ENCODE measurements at regions not wholly inside any gene's neighbourhood (a gene's known extent, or its start where the extent isn't known, plus 50 kb on each side); places are given as distances from the start of the nearest gene placed in this dataset.

DNA sequence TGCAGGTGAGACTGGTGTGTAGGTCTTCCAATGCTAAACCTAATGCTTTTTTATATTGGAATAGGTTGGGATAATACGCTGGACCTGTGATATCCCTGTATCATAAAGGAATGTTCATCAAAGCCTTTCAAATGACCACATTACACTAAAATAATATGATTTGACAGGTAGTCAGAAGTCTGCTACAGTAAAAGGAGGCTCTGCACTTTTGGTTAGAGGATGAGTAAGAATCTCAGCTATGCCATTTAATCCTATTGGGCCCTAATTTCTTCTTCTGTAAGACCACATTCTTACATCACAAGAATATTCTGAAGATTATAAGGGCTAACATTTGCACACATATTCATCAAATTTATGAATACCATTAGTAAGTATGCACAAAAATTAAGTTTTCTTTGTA lies 250.5 kb upstream of the FLRT2 start:
- no peak for DNase-seq (ENCODE audit: low spot score)

DNA sequence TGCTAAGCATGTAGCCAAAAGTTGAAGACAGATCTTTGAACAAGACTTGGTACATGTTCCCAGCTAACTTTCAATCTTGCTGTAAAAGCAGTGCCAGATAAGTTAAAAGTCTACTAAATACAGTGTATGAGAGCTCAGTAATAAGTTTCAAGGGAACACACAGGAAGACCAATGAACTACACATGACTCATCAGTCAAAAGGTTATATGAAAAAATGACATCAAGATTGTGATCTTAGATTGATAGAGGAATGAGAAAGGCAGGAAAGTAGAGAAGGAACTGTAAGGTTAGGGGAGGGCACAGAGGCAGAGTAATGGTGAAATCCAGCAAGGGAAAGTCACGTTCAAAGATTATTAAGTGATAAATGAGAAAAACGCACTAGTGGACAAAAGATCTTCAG lies 249.9 kb upstream of the FLRT2 start:
- DNase-seq (ENCODE audit: low spot score): no peak

DNA sequence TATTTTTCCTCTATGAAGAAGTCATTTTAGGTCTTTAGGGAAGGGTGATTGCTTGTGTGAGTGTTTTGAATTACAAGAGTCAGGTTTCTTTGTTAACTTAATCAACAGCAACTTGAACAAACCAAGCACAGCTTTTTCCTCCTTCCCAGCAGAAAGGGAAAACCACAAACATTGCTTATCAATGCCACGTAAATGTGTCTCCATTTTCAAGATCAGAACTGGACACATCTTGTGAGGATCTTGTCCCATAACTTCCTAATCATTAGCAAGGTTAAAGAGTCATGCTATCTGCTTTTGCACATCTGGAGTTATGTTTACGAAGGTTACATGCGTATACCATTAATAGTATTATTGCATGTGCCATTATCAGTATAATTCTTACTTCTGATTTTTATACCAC lies 248.0 kb upstream of the FLRT2 start:
- DNase-seq (ENCODE audit: low spot score): no peak

DNA sequence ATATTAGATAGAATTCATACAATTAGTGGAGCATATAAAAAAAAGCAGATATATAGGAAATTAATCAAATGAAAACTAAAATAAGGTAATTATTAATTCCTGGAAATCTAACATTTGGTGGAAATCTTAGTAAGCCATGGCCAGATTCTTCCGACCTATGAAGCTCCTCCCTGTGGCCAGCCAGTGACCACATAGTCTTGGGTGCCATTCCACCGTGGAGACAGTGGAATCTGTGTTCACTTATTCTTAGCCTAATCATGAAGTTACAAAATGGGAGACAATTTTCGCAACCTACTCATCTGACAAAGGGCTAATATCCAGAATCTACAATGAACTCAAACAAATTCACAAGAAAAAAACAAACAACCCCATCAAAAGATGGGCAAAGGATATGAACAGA lies 241.9 kb upstream of the FLRT2 start:
- DNase-seq (ENCODE audit: low spot score): no peak

DNA sequence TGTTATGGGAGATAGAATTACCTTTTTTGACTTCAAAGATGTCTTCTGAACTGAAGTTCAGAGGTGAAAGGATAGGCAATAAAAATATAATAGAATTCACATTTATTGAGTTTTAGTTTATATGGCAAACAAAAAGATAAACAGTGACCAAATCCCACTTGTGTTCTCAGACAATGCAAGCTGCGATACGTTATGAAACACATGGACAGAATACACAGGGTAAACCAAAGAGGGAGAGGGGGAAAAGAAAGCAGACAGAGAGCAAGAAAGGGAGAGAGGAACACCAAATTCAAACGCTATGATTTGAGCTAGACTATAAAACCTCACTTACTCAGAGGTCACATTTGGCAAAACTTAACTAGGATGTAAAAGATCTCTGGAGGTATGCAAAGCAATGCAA lies 238.2 kb upstream of the FLRT2 start:
- DNase-seq (ENCODE audit: low spot score): no peak

DNA sequence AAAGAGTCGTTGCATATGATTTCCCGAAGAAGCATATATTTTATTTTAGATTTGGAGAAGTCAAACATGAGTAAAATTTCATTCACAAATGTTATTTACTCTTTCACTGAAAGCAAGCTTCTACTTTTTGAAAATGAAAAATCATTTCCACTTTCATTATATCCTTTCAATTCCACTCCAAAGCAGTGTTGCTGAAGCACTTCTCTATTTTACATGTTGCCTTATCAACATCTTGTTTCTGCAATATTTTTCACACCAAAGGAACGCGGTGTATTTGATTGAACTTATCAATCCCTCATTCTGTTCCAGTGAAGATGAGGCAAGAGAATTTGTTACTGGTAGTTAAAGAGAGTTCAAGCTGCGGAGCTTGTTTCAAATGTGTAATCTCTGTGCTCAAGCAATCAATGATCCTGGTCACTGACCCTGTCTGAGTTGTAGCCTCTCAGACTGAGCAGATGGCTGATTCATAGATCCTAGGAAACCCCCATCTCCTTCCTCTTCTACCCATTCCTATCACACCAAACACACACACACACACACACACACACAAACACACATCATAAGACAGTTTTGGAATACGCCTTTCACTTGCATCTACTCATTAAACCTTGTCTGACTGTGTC lies 236.2 kb upstream of the FLRT2 start:
- DNase-seq (ENCODE audit: low spot score): no peak

DNA sequence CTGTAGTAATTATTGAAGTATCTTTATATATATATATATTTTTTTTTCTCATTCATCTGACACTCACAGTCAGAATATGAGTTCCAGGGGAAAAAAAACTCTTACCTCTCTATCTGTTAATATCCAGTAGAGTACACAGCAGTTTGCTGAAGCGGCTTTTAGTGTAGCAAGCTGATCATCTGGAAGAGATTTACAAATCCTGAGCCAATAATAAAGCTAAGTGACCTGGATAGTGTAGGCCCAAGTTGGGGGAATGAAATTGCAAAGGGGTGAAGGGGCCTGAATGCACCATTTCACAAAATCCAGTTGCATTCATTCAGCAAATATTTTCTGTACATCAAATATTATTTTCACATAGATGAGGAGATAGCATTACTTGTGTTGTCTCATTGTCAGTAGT lies 234.6 kb upstream of the FLRT2 start:
- no peak for DNase-seq (ENCODE audit: low spot score)

DNA sequence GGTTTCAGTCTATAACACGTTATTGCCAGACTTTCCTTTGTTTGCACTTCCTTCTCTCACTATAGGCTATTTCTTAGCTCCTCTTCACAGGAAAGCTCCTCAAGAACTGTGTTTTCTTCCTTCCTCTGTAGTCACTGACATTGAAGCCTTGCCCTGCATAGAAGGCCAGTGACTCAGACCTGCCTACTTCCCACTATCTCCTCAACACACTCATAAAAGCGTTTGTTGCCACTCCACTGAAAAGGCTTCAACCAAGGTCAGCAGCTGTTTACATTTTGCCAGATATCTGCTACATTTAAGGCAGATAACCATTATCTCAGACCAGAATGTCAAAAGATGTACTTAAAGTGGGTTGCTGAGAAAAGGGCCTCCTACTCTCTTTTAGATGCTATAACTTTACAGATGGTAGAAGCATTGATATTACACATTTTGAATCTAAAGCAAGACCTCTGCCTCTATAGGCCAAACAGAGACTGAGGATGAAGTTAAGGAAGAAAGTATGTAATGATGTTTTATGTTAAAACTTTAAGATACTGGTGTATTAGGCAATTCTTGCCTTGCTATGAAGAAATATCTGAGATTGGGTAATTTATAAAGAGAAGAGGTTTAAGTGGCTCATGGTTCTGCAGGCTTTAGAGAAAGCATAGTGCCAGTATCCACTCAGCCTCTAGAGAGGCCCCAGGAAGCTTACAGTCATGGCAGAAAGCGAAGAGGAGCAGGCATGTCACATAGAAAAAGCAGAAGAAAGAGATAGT lies 233.3 kb upstream of the FLRT2 start:
- DNase-seq (ENCODE audit: low spot score): no peak

DNA sequence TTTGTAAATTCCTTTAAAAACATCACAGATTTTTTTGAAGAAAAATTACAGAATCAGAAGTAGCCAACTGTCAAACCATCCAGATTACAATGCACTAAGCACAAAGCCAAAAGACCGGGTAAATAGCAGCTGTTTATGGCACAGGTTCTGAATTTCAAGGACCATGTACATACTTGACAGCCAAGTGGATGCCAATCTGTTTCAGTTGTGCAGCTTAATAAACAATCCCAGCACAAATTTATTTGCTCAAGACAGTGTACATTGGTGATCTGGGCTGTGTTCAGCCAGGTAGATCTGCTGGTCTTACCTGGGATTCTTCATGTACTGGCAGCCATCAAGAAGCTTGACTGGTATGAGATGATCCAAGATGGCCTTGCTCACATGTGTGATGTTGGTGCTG lies 229.8 kb upstream of the FLRT2 start:
- DNase-seq (ENCODE audit: low spot score): no peak

DNA sequence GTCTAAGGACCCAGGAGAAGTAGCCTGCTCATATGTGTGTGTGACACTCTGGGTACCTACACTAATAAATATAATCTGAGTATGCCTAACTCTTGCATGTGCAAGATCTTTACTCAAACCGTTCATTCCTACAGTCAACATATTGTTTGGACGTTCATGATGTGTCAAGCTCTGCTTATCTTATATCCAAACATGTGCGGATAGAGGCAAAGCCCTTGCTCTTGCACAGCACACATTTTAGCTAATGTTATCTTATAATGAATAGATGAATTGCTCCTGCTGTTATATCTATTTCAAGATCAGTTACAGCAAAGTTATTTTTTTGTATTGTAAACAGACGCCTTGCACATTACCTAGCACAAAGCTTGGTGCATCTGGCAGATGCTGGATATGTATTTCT lies 228.4 kb upstream of the FLRT2 start:
- DNase-seq (ENCODE audit: low spot score): no peak

DNA sequence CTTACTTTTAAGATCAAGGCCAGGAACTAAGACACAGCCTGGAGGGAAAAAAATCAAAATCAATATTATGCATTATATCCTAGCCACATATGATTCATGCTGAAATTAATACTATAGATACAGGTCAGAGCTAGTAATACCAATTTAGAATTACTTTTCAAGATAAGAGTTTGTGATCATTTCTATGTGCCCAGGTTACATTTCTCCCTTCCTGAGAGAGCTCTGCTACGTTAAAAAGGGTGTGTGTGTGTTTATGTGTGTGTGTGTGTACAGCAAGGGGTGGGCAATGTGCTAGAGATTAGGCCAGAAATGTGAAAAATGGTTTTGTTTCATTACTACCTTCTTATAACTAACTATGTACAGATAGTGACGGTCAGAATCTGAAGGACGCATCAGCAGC lies 223.9 kb upstream of the FLRT2 start:
- DNase-seq (ENCODE audit: low spot score): no peak

DNA sequence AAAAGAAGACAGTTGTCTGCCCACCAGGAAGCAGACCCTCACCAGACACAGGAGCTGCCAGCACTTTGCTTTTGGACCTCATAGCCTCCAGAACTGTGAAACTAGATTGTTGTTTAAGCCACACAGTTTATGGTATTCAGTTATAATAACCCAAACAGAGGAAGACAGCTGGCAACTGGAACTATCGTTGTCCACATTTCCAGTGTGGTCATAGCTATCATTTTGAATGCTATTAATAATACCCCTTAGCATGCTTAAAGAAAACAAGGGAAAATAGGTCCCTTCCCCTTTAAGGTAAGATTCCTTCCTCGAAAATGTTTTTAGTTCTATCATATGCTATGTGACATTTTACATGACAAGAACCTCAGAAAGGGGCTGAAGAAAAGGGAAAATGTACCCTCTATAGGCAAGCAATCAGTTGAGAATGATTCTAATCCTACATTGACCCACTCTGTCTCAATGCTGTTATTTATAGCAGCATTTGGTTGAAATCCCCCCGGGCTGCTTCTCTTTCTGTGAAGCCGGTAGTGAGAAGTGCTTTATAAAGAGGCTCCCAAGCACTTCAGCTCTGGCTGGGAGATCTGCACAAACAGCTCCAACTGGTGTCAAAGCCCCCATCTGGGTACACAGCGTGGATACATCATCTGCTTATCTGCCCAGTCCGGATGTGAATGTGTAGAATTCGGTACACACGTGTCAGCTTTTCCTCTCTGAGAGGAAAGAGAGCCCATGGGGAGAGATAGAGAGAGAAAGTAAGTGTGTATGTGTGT lies 221.2 kb upstream of the FLRT2 start:
- DNase-seq (ENCODE audit: low spot score): no peak

DNA sequence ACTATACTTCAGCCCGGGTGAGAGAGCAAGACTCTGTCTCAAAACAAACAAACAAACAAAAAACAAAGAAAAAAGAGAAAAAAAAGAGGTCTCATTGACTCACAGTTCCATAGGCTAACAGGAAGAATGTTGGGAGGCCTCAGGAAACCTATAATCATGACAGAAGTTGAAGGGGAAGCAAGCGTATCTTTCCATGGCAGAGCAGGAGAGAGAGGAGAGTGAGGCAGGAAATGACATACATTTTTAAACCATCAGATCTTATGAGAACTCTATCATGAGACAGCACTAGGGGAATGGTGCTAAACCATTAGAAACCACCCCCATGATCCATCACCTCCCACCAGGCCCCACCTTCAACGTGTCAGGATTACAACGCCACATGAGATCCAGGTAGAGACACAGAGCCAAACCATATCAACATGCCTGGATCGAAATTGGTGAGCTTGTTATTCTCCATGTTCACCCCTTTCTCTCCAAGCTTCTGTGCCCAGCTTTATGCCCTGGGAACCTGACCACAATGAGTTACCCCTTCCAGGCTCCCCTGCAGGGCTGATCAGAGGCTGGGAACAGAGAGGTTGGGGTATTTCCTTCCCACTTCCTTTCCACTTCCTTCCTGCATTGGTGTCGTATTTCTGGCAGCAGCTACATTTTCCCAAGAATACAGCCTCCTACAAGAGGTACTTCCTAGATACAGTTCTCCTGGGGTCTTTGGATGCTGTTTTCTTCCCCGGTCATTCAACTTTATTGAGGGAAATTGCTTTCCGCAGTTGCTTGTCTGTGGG lies 219.3 kb upstream of the FLRT2 start:
- DNase-seq (ENCODE audit: low spot score): no peak

DNA sequence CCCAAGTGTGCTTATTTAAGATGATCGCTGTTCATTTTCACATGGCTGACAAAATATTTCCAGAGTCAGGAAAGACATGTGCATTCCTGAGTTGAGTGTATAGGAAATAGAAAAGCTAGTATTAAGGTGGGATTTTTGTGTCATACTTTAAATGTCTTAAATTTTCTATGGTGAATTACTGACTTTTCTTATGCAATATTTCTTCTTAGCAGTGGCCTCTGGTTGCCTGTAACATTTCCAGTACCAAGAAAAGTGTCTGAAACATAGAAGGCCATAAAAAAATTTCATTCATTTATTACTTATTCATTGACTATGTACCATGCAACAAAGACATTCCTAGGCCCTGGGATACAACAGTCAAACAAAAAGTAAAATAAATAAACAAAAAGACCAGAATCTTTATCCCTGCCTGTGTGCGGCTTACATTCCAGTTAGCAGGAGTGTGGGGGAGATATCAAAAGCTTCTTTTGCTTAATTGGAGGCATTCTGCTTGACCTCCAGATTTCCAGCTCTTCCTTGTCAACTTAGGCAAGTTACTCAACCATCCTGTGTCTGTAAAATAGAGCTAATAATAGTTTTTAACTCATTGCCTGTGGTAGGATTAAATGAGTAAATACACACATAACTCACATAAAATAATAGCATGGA lies 216.3 kb upstream of the FLRT2 start:
- DNase-seq (ENCODE audit: low spot score): no peak

DNA sequence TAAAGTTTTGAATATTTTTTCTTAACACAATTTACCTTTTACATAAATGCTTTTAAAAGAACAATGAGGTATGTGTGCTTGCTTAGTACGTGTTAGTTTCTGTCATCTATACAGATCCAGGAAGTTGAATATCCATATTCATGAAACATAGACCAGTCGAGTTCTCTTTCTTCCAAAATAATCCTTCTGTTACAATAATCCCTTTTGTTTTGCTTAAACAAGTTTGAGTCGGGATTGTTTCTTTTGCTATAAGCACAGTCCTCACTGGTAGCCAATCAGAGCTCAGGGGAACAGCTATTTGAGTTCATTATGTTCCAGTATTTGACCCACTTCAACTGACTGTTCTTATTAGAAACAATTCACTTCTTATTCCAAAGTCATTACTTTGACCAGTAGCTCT lies 214.7 kb upstream of the FLRT2 start:
- DNase-seq (ENCODE audit: low spot score): no peak

DNA sequence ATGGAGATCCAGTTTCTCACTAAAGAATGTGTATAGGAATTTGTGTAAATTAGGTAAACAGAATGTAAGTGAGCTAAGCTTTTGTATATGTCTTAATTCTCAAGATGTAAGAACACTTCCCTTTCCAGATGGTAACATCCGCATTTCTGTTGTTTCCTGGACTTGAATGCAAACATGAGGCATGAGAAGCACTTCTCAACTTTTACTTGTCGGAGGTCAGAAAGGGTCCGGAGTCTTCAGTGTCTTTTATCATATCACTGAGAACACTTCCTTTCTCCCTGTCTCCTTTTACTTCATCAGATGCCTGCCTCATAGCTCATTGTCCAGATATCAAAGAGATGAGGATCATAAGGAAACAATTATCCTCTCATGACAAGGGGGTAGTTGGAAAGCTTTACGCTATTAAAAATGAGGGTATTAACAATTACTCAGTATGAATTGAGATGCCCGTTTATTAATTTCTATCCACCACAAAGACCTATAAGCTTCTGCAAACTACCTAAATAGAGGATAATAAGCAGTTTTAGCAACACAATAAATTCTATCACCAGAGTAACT lies 214.1 kb upstream of the FLRT2 start:
- no peak for DNase-seq (ENCODE audit: low spot score)

DNA sequence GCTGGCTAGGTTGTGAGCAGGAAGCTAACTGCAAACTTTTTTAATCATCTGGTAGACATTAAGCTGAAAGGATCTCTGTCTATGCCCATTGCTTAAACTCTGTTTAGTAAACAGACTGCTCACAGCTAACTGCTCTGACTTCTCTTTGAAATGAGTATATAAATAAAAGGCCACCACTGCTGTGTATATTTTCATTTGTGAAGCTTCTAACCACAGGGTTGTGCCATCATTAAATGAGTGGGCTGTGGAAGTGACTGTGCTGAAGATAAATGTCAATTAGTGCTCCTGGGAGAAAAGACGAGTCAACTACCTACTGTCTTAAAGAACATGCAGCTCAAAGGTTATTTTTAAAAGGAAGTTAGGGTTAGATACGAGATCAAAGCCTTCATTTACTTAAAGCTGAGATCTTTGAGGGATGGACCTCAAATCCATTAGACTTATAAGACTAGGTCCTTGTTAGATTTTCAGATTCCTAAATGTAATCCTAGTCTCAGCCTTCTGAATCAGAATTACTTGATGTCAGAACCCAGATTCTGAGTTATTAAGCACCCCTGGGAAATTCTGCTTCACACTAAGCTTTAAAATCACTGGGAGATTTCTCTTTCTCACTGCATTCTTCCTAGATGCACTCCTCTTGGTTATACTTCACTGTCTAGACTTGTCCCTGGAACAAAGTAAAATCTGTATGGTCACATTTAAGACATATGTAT lies 213.1 kb upstream of the FLRT2 start:
- DNase-seq (ENCODE audit: low spot score): no peak

DNA sequence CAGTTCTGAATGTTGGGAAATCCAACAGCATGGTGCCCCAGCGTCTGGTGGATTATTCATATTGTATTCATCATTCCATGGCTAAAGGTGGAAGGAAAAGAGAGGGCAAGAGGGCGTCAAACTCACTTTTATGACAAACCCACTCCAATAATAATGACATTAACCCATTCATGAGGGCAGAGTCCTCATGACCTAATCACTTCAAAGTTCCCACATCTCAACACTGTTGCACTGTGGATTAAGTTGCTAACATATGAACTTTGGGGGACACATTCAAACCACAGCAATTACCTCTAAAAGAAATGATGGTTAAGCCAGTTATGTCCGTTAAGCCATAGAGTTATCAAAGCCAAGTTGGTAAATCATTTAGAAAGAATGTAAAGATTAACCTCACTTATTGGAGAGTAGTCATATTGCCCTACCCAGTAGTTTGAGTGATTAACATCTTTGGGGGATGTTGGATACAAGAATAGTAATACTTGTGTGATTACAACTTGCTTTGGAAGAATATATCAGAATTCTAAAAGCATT lies 212.4 kb upstream of the FLRT2 start:
- no peak for DNase-seq (ENCODE audit: low spot score)

DNA sequence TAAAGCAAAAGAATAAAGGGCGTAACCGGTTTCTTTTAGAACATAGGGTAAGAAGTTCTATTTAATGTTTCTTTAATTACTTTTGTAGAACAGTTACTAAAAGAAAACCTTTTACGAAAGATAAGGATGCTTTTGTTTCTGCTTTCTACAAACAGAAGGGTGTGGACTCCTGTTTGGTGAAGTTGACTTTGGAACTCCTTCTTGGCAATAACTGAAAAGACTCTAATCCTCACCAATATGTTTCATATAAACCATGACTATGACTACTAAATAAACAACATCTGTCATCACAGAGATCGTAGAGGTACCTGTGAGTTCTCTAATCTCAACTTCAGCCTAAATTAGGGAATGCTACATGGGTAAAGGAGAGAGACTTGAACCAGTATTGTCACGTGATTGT lies 210.8 kb upstream of the FLRT2 start:
- no peak for DNase-seq (ENCODE audit: low spot score)

DNA sequence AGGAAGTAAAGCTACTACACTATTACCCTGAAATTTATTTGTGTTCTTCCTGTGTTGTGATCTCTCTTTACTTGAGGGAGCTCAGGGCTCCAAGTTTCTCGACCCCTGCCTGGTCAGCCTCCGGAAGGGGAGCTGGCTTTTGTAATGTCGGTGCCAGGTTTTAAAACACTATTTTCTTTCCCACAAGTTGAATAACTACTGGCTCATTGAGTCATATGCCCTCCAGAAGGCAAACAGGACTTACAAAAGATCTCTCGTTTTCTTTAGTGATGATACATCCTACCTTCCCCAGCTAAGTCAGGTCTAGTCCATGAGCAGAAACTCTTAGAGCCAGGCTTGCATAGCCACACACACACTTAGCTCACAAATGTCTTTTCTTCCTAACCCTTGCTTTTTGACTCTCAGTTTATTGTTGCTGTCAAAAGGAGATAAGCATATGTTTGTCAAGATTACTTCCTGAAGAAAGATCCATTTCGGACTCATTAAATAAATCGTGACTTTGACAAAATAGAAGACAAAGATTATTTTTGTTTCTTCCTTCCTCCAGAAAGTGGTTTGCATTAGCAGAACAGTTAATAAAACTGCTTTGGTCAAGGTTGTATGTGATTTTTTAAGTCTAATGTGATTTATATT lies 209.8 kb upstream of the FLRT2 start:
- no peak for DNase-seq (ENCODE audit: low spot score)
